Endodermal cell (in vitro differentiated cells): ENCODE measurements at regions not wholly inside any gene's neighbourhood (a gene's known extent, or its start where the extent isn't known, plus 50 kb on each side); places are given as distances from the start of the nearest gene placed in this dataset.

Source experiments
- DNase-seq: peaks from one replicate; pipeline ENCODE4 v3.0.0-alpha.2; 2017
- H3K27ac ChIP-seq: 2 replicates; pipeline ENCODE4 v1.5.1; 2013; ENCODE audit warnings: mild to moderate bottlenecking, low read depth, low read length, moderate library complexity
- H3K27me3 ChIP-seq: 2 replicates; pipeline ENCODE4 v1.6.1; 2013; ENCODE audit warnings: mild to moderate bottlenecking, low read length, moderate library complexity; ENCODE audit not compliant: insufficient read depth, control insufficient read depth, poor library complexity, severe bottlenecking
- H3K36me3 ChIP-seq: 2 replicates; pipeline ENCODE4 v1.7.0; 2013; ENCODE audit warnings: mild to moderate bottlenecking, low read length, moderate library complexity; ENCODE audit not compliant: control insufficient read depth, insufficient read depth
- H3K4me1 ChIP-seq: one replicate; pipeline ENCODE4 v1.7.0; 2013; ENCODE audit warnings: low read length; ENCODE audit not compliant: control insufficient read depth, insufficient read depth
- H3K4me3 ChIP-seq: 2 replicates; pipeline ENCODE4 v1.5.1; 2013; ENCODE audit warnings: mild to moderate bottlenecking, low read length, moderate library complexity
- H3K9ac ChIP-seq: 2 replicates; pipeline ENCODE4 v1.6.1; 2013; ENCODE audit warnings: mild to moderate bottlenecking, low read length, moderate library complexity; ENCODE audit not compliant: poor library complexity, severe bottlenecking; ENCODE audit errors: extremely low read depth
- H3K9me3 ChIP-seq: 2 replicates; pipeline ENCODE4 v1.6.1; 2013; ENCODE audit warnings: mild to moderate bottlenecking, low read length, moderate library complexity; ENCODE audit not compliant: control insufficient read depth
- H3K27ac Mint-ChIP-seq: 2 replicates; pipeline ENCODE4 v1.8.0; 2020; ENCODE audit warnings: mixed read lengths
- H3K27me3 Mint-ChIP-seq: 2 replicates; pipeline ENCODE4 v1.8.0; 2021; ENCODE audit warnings: mild to moderate bottlenecking, mixed read lengths; ENCODE audit not compliant: insufficient read depth
- H3K36me3 Mint-ChIP-seq: 2 replicates; pipeline ENCODE4 v1.8.0; 2020; ENCODE audit warnings: low read depth, mixed read lengths
- H3K4me1 Mint-ChIP-seq: 2 replicates; pipeline ENCODE4 v1.8.0; 2020; ENCODE audit warnings: mixed read lengths
- H3K4me3 Mint-ChIP-seq: 2 replicates; pipeline ENCODE4 v1.8.0; 2020; ENCODE audit warnings: mild to moderate bottlenecking, moderate library complexity, mixed read lengths
- H3K9me3 Mint-ChIP-seq: 2 replicates; pipeline ENCODE4 v1.8.0; 2020; ENCODE audit warnings: mild to moderate bottlenecking, mixed read lengths
- CTCF ChIP-seq: fragments of 200-600 bp; sonication (generic); conservative IDR thresholded peaks from 2 replicates; pipeline ENCODE4 v1.5.0; 2021; ENCODE audit warnings: antibody characterized with exemption, mild to moderate bottlenecking
- WGBS, 2 experiments: methylation state at CpG; one replicate each; pipeline versions ENCODE4 v1.1.5 to v1.1.7; 2013; ENCODE audit warnings: missing lambda C conversion rate in 2 of 2, mixed read lengths in 1 of 2; ENCODE audit not compliant: insufficient coverage in 1 of 2, insufficient read length in 1 of 2; 5-methylcytosine and 5-hydroxymethylcytosine counted together

DNA sequence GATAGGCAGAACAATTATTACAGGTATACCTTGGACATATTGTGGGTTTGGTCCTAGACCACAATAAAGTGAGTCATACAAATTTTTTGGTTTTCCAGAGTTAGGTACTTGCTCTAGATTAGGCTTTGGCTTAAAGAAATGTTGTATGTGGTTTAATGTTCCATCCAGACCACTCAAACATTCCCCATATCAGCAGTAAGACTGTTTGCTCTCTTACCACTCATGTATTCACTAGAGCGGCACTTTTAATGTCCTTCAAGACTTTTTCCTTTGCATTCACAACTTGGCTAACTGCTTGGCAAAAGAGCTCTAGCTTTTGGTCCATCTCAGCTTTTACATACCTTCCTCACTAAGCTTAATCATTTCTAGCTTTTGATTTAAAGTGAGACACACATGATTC is 250.5 kb upstream of the SETMAR start:
- DNase-seq, result no peak
- Histone ChIP-seq H3K27ac (no peak overlapping the region), H3K4me3 (no peak overlapping the region), H3K36me3 (no peaks in the 10 kb centered on the region), H3K9me3 (peaks cover 6% of the 10 kb centered on the region), H3K27me3 (no peaks in the 10 kb centered on the region), H3K9ac (no peak overlapping the region), H3K4me1 (no peaks in the 10 kb centered on the region)
- Mint-ChIP-seq H3K36me3 (no peaks in the 10 kb centered on the region), H3K27ac (no peak overlapping the region), H3K9me3 (no peaks in the 10 kb centered on the region), H3K4me1 (no peaks in the 10 kb centered on the region), H3K27me3 (no peaks in the 10 kb centered on the region), H3K4me3 (no peak overlapping the region)
- WGBS, 2 experiments, result 94 to 95% methylated on average over 1 of the region's 1 CpG
- TF ChIP-seq CTCF, result no peak

GRCh38 chr3:4053975-4054374 is 249.2 kb upstream of the SETMAR start:
- H3K27me3 ChIP-seq, result no peaks in the 10 kb centered on the region
- Mint-ChIP-seq H3K36me3 (no peaks in the 10 kb centered on the region), H3K9me3 (no peaks in the 10 kb centered on the region), H3K27me3 (peaks cover 2% of the 10 kb centered on the region), H3K4me1 (no peaks in the 10 kb centered on the region), H3K27ac (no peak overlapping the region), H3K4me3 (no peak overlapping the region)
- 88% methylated on average over 2 of the region's 2 CpGs; no CpG with 5 or more reads in 1 of the 2 experiments for WGBS, 2 experiments
- H3K4me3 ChIP-seq, result no peak overlapping the region
- no peaks in the 10 kb centered on the region for H3K36me3 ChIP-seq
- DNase-seq, result no peak
- no peak overlapping the region for H3K27ac ChIP-seq
- peaks cover 6% of the 10 kb centered on the region for H3K9me3 ChIP-seq
- no peaks in the 10 kb centered on the region for H3K4me1 ChIP-seq
- no peak overlapping the region for H3K9ac ChIP-seq
- no peak for TF ChIP-seq CTCF

GRCh38 chr3:4060064-4060463 is 243.1 kb upstream of the SETMAR start:
- DNase-seq, result no peak
- Mint-ChIP-seq H3K36me3 (no peaks in the 10 kb centered on the region), H3K27me3 (peaks cover 2% of the 10 kb centered on the region), H3K27ac (no peak overlapping the region), H3K4me3 (no peak overlapping the region), H3K9me3 (peaks cover 8% of the 10 kb centered on the region), H3K4me1 (peaks cover 15% of the 10 kb centered on the region)
- Histone ChIP-seq H3K27me3 (no peaks in the 10 kb centered on the region), H3K9me3 (peaks cover 8% of the 10 kb centered on the region), H3K9ac (no peak overlapping the region), H3K27ac (peak overlapping the region; percentile 33), H3K36me3 (no peaks in the 10 kb centered on the region), H3K4me3 (no peak overlapping the region), H3K4me1 (peaks cover 7% of the 10 kb centered on the region)
- no peak for TF ChIP-seq CTCF
- 71 to 88% methylated on average over 3 to 5 of the region's 5 CpGs for whole genome bisulfite sequencing, 2 experiments
